MM.1S (cell line): ENCODE measurements at regions not wholly inside any gene's neighbourhood (a gene's known extent, or its start where the extent isn't known, plus 50 kb on each side); places are given as distances from the start of the nearest gene placed in this dataset.

ENCODE experiments used
- DNase-seq: peaks from one replicate; pipeline ENCODE4 v3.0.0-alpha.2; 2015
- H2AFZ ChIP-seq: fragments of 300-600 bp; sonication (generic); 2 replicates; pipeline ENCODE4 v1.6.0; 2016; ENCODE audit warnings: antibody characterized with exemption, low read length
- H3F3A ChIP-seq: fragments of 300-600 bp; sonication (generic); 2 replicates; pipeline ENCODE4 v1.6.1; 2016; ENCODE audit warnings: mild to moderate bottlenecking, antibody characterized with exemption, low read length, moderate library complexity, mixed read lengths; ENCODE audit not compliant: insufficient read depth
- H3K27ac ChIP-seq: fragments of 300-600 bp; sonication (generic); 2 replicates; pipeline ENCODE4 v1.5.1; 2016; ENCODE audit warnings: mild to moderate bottlenecking, low read length
- H3K27me3 ChIP-seq: fragments of 300-600 bp; sonication (generic); replicated peaks from 2 replicates; pipeline ENCODE4 v1.6.0; 2016; ENCODE audit warnings: low read length; ENCODE audit not compliant: insufficient read depth
- H3K36me3 ChIP-seq: fragments of 300-600 bp; sonication (generic); replicated peaks from 2 replicates; pipeline ENCODE4 v1.6.1; 2016; ENCODE audit warnings: mild to moderate bottlenecking, low read length, mixed read lengths; ENCODE audit not compliant: insufficient read depth
- H3K4me1 ChIP-seq: fragments of 300-600 bp; sonication (generic); 2 replicates; pipeline ENCODE4 v1.6.1; 2016; ENCODE audit warnings: low read length, mixed read lengths
- H3K4me2 ChIP-seq: fragments of 300-600 bp; sonication (generic); 2 replicates; pipeline ENCODE4 v1.6.0; 2016; ENCODE audit warnings: low read depth, low read length
- H3K4me3 ChIP-seq: fragments of 300-600 bp; sonication (generic); 2 replicates; pipeline ENCODE4 v1.5.1; 2016; ENCODE audit warnings: low read length, mixed read lengths
- H3K79me2 ChIP-seq: fragments of 300-600 bp; sonication (generic); 2 replicates; pipeline ENCODE4 v1.6.1; 2016; ENCODE audit warnings: mixed run types, low read length, mixed read lengths
- H3K9ac ChIP-seq: fragments of 300-600 bp; sonication (generic); 2 replicates; pipeline ENCODE4 v1.6.1; 2016; ENCODE audit warnings: low read length, mixed read lengths
- H3K9me2 ChIP-seq: fragments of 300-600 bp; sonication (generic); replicated peaks from 2 replicates; pipeline ENCODE4 v1.6.1; 2016; ENCODE audit warnings: mild to moderate bottlenecking, low read length, mixed read lengths; ENCODE audit not compliant: insufficient read depth
- H3K9me3 ChIP-seq: fragments of 300-600 bp; sonication (generic); replicated peaks from 2 replicates; pipeline ENCODE4 v1.6.1; 2016; ENCODE audit warnings: mild to moderate bottlenecking, low read length, mixed read lengths; ENCODE audit not compliant: insufficient read depth
- H4K20me1 ChIP-seq: fragments of 300-600 bp; sonication (generic); 2 replicates; pipeline ENCODE4 v1.6.1; 2016; ENCODE audit warnings: mild to moderate bottlenecking, low read length, moderate library complexity, mixed read lengths; ENCODE audit not compliant: insufficient read depth
- EZH2 ChIP-seq: fragments of 300-600 bp; sonication (generic); optimal IDR thresholded peaks from 2 replicates; pipeline ENCODE3; 2017; ENCODE audit warnings: low read depth, mild to moderate bottlenecking, antibody characterized with exemption, low read length, mixed read lengths
- EZH2phosphoT487 ChIP-seq: fragments of 300-600 bp; sonication (generic); IDR thresholded peaks from 2 replicates; pipeline ENCODE4 v1.6.1; 2018; ENCODE audit warnings: antibody characterized with exemption, low read length
- TF ChIP-seq, protein P1 (sequence below): fragments of 300-600 bp; sonication (generic); IDR thresholded peaks from 2 replicates; pipeline ENCODE4 v1.5.1; 2016; ENCODE audit warnings: antibody characterized with exemption, low read length, mixed read lengths

DNA sequence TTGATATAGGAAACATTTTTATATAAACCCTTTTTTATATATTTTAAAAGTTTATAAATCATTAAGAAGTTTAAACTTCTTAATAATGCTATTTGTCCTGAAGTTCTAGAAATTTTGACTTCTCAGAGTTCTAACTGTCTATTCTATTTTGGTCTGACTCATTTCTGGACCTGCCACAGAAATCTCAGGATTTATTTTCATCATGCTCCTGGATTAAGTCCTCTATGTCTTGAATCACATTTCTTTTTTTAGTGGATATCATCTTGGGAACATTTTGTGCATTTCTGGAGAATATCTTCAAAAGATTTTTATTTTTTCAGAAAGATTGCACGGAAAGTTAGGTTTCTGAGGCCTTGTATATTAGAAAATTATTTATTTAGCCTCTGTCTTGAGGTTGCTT lies 289.1 kb downstream of the NDFIP2 start:
- no peak for DNase-seq
- no peak overlapping the region for H3K4me2 ChIP-seq
- H3K27me3 ChIP-seq: no peaks in the 10 kb centered on the region
- H3K9ac ChIP-seq: no peak overlapping the region
- H3K27ac ChIP-seq: no peak overlapping the region
- H3K9me3 ChIP-seq: no peaks in the 10 kb centered on the region
- no peak for TF ChIP-seq EZH2phosphoT487
- TF ChIP-seq, protein P1, sequence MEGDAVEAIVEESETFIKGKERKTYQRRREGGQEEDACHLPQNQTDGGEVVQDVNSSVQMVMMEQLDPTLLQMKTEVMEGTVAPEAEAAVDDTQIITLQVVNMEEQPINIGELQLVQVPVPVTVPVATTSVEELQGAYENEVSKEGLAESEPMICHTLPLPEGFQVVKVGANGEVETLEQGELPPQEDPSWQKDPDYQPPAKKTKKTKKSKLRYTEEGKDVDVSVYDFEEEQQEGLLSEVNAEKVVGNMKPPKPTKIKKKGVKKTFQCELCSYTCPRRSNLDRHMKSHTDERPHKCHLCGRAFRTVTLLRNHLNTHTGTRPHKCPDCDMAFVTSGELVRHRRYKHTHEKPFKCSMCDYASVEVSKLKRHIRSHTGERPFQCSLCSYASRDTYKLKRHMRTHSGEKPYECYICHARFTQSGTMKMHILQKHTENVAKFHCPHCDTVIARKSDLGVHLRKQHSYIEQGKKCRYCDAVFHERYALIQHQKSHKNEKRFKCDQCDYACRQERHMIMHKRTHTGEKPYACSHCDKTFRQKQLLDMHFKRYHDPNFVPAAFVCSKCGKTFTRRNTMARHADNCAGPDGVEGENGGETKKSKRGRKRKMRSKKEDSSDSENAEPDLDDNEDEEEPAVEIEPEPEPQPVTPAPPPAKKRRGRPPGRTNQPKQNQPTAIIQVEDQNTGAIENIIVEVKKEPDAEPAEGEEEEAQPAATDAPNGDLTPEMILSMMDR: no peak
- TF ChIP-seq EZH2: no peak
- H3K4me3 ChIP-seq: no peak overlapping the region
- no peaks in the 10 kb centered on the region for H3K4me1 ChIP-seq
- no peak overlapping the region for H2AFZ ChIP-seq
- H3K79me2 ChIP-seq: no peaks in the 10 kb centered on the region
- no peaks in the 10 kb centered on the region for H3K9me2 ChIP-seq
- no peaks in the 10 kb centered on the region for H4K20me1 ChIP-seq
- no peaks in the 10 kb centered on the region for H3K36me3 ChIP-seq
- no peaks in the 10 kb centered on the region for H3F3A ChIP-seq

DNA sequence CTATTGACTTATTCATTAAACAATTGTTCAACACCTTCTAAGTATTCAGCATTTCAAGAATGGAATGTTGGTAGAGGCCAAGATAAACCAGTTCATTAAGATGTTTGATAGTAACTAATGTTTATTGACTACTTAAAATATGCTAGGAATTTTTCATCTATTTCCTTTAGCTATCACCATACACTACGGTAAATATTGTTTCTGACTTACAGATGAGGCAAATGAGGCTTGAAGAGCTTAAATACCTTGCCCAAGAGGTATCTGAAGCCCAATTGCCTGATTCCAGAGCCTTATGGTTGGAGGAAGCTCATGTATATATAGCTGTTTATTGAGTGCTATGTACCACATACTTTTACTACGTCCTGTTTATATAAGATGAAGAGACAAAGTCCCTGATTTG lies 286.2 kb downstream of the NDFIP2 start:
- Histone ChIP-seq H3K4me3 (no peak overlapping the region), H3K9ac (no peak overlapping the region), H2AFZ (no peak overlapping the region), H3K27me3 (no peaks in the 10 kb centered on the region), H3K4me2 (no peak overlapping the region), H3K27ac (no peak overlapping the region), H3K79me2 (no peaks in the 10 kb centered on the region), H3K36me3 (no peaks in the 10 kb centered on the region), H3F3A (no peaks in the 10 kb centered on the region), H4K20me1 (no peaks in the 10 kb centered on the region), H3K9me3 (no peaks in the 10 kb centered on the region), H3K4me1 (no peaks in the 10 kb centered on the region), H3K9me2 (no peaks in the 10 kb centered on the region)
- no peak for DNase-seq
- no peak for TF ChIP-seq EZH2
- no peak for TF ChIP-seq EZH2phosphoT487
- TF ChIP-seq, protein P1: no peak

DNA sequence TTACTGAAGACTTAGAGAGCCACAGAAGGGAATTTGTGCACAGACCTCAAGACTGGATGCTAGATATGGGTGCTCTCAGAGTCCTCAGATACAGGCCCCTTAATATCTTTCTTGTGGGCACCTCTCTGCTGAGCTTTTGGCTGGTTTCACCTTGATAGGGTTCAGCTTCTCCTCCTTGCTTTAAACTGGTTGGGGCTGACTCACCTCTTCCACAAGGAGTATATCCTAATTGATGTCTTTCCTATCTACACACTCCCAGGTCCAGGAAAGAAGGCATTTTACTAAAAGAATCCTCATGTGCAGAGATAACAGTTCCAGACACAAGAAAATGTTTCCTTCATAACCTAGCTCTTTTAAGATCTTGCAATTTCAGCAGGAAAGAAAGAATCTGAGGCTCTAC lies 284.4 kb downstream of the NDFIP2 start:
- Histone ChIP-seq H3K4me1 (no peaks in the 10 kb centered on the region), H3K27me3 (no peaks in the 10 kb centered on the region), H3K9me3 (no peaks in the 10 kb centered on the region), H3K79me2 (no peaks in the 10 kb centered on the region), H3K9me2 (no peaks in the 10 kb centered on the region), H2AFZ (no peak overlapping the region), H3K36me3 (no peaks in the 10 kb centered on the region), H4K20me1 (no peaks in the 10 kb centered on the region), H3K27ac (no peak overlapping the region), H3K9ac (no peak overlapping the region), H3F3A (no peaks in the 10 kb centered on the region), H3K4me3 (no peak overlapping the region), H3K4me2 (no peak overlapping the region)
- no peak for DNase-seq
- TF ChIP-seq EZH2 (no peak), EZH2phosphoT487 (no peak)
- TF ChIP-seq, protein P1: no peak

DNA sequence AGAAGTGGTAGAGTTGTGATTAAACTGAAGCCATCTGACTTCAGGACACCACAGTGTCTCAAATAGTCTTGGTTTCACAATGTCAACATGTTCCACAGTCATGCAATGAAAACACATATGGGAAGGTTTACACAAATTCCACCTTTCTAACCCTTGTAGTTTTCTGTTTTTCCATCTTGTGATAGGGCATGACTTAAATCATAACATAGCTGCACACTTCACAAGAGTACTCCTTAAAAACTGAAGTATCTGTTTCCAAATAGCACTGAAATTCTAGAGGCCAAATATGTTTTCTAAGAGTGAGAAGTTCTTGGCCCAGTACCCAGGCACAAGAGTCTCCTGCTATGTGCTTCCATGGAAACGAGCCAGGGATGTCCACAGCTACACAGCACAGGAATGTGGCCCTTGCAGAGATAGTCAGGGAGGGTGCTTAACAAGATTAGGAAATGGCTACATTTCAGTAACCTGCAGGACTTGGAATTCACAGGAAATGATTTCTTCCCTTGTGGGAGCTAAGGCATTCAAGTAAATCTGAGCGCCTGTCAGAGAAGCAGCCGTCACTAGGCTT lies 269.1 kb downstream of the NDFIP2 start:
- no peaks in the 10 kb centered on the region for H4K20me1 ChIP-seq
- H3K4me2 ChIP-seq: no peak overlapping the region
- no peak overlapping the region for H2AFZ ChIP-seq
- no peaks in the 10 kb centered on the region for H3K9me2 ChIP-seq
- no peaks in the 10 kb centered on the region for H3K36me3 ChIP-seq
- H3K27me3 ChIP-seq: no peaks in the 10 kb centered on the region
- no peaks in the 10 kb centered on the region for H3K79me2 ChIP-seq
- H3K9ac ChIP-seq: no peak overlapping the region
- H3K4me1 ChIP-seq: no peaks in the 10 kb centered on the region
- H3K4me3 ChIP-seq: no peak overlapping the region
- no peak overlapping the region for H3K27ac ChIP-seq
- TF ChIP-seq EZH2phosphoT487: no peak
- TF ChIP-seq EZH2: no peak
- TF ChIP-seq, protein P1: no peak
- no peaks in the 10 kb centered on the region for H3F3A ChIP-seq
- no peaks in the 10 kb centered on the region for H3K9me3 ChIP-seq
- no peak for DNase-seq
